ENCODE measurements at regions not wholly inside any gene's neighbourhood (a gene's known extent, or its start where the extent isn't known, plus 50 kb on each side); places are given as distances from the start of the nearest gene placed in this dataset.

DNA sequence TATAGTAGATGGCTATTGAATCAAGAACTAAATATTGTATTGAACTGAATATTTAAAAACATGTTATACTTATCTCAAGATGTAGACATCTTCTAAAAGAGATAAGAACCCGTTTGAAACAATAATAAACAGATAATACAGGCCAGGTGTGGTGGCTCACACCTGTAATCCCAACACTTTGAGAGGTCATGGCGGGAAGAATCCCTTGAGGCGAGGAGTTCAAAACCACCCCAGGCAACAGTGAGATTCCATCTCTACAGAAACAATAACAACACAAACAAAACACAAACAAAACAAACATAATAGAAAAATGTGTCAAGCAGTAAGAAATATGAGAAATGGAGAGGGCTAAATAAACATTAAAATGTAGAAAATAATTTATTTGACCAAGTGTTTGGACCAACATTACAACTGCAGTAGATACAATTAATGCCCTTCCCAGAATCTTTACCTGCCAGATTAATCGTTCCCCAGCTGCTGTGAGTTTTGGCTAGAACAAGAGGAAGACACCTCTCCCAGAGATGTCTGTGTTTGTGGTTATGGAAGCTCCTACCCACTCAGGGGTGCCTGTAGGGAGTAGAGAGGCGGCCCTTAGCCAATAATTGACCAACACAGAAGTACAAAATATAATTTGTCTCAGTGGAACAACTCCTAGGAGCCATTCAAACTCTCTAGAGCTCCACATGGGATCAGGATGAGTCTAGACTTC lies 111.9 kb upstream of the AGTR1 start:
- TF ChIP-seq, protein P1, sequence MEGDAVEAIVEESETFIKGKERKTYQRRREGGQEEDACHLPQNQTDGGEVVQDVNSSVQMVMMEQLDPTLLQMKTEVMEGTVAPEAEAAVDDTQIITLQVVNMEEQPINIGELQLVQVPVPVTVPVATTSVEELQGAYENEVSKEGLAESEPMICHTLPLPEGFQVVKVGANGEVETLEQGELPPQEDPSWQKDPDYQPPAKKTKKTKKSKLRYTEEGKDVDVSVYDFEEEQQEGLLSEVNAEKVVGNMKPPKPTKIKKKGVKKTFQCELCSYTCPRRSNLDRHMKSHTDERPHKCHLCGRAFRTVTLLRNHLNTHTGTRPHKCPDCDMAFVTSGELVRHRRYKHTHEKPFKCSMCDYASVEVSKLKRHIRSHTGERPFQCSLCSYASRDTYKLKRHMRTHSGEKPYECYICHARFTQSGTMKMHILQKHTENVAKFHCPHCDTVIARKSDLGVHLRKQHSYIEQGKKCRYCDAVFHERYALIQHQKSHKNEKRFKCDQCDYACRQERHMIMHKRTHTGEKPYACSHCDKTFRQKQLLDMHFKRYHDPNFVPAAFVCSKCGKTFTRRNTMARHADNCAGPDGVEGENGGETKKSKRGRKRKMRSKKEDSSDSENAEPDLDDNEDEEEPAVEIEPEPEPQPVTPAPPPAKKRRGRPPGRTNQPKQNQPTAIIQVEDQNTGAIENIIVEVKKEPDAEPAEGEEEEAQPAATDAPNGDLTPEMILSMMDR (IDR thresholded peaks at IDR 0.05): no peak
- TF ChIP-seq POLR2A (IDR thresholded peaks at IDR 0.05): no peak
- TF ChIP-seq POLR2AphosphoS5 (IDR thresholded peaks at IDR 0.05; ENCODE audit: insufficient read depth in 1 of 2, low read depth in 1 of 2): no peak
